Keratinocyte (primary cell): ENCODE measurements at regions not wholly inside any gene's neighbourhood (a gene's known extent, or its start where the extent isn't known, plus 50 kb on each side); places are given as distances from the start of the nearest gene placed in this dataset.

Experiments used
- EZH2 ChIP-seq: IDR thresholded peaks from one replicate; pipeline ENCODE4 v1.6.1; 2012; ENCODE audit warnings: inconsistent platforms, mild to moderate bottlenecking, low read length, moderate library complexity
- TF ChIP-seq, protein P1 (sequence below), 3 experiments: IDR thresholded peaks in 1 of 3; conservative IDR thresholded peaks in 1 of 3; optimal IDR thresholded peaks in 1 of 3; 2 replicates in 2 of 3; 3 replicates in 1 of 3; pipeline versions ENCODE3 to v1.5.1; 2011; ENCODE audit warnings: low read length in 3 of 3, mild to moderate bottlenecking in 3 of 3, moderate library complexity in 2 of 3, control low read depth in 1 of 3, inconsistent platforms in 1 of 3; ENCODE audit not compliant: insufficient read depth in 2 of 3; ENCODE audit errors: extremely low read depth in 1 of 3

DNA sequence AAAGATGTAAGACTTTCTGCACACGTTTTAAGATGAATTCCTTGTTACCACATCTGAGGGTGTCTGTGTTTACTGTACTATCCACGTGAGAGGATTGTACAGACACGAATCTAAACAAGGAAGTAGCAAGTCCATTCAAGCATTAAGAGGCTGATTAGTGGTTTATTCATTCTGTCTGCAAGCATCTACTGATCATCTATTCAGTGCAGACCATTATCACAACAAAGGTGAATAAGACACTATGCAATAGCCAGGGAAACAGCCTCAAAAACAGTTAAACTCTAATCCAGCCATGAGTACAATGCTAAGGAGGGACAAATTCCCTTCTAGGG lies 111.6 kb upstream of the PZP start:
- TF ChIP-seq, protein P1, sequence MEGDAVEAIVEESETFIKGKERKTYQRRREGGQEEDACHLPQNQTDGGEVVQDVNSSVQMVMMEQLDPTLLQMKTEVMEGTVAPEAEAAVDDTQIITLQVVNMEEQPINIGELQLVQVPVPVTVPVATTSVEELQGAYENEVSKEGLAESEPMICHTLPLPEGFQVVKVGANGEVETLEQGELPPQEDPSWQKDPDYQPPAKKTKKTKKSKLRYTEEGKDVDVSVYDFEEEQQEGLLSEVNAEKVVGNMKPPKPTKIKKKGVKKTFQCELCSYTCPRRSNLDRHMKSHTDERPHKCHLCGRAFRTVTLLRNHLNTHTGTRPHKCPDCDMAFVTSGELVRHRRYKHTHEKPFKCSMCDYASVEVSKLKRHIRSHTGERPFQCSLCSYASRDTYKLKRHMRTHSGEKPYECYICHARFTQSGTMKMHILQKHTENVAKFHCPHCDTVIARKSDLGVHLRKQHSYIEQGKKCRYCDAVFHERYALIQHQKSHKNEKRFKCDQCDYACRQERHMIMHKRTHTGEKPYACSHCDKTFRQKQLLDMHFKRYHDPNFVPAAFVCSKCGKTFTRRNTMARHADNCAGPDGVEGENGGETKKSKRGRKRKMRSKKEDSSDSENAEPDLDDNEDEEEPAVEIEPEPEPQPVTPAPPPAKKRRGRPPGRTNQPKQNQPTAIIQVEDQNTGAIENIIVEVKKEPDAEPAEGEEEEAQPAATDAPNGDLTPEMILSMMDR (optimal IDR thresholded peaks at IDR 0.05 in 1 of 3, IDR thresholded peaks at IDR 0.05 in 1 of 3, conservative IDR thresholded peaks at IDR 0.05 in 1 of 3; ENCODE audit: extremely low read depth in 1 of 3, insufficient read depth in 2 of 3, low read length in 3 of 3) = no peak
- no peak for TF ChIP-seq EZH2
